DMS153 treated with DMSO at 0.1 percent for 48 hours (cell line): ENCODE measurements at regions not wholly inside any gene's neighbourhood (a gene's known extent, or its start where the extent isn't known, plus 50 kb on each side); places are given as distances from the start of the nearest gene placed in this dataset.
"Not testable (repeated sequence)": the region's sequence is repeated elsewhere in the genome, so short reads cannot be mapped to it uniquely, and the experiment has no call there.

Experiments used
- DNase-seq: peaks from one replicate; lab custom pipeline; 2025; ENCODE audit not compliant: unreplicated experiment; lab: John Stamatoyannopoulos, UW

- no peak for DNase-seq
Observed at GRCh38 chr10:18866852-18867251, 181.7 kb upstream of the MALRD1 start.

DNA sequence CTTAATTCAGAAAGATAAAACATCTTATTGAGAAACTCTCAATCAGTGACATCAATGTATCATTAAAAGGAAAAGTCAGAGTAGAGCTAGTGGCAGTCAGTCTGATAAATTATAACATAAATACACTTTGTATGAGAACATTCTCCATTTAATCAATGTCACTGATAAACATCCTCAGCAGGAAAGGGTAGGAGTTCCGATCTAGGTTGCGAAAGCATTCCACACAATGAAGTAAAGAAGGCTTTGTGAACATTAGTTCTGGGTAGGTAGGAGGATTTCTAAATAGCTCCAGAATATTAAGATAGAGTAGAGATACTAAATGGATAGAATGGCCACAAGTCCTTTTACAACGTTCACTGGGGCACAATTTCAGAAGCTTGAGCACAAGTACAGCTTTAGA is 179.7 kb upstream of the MALRD1 start:
- no peak for DNase-seq

DNA sequence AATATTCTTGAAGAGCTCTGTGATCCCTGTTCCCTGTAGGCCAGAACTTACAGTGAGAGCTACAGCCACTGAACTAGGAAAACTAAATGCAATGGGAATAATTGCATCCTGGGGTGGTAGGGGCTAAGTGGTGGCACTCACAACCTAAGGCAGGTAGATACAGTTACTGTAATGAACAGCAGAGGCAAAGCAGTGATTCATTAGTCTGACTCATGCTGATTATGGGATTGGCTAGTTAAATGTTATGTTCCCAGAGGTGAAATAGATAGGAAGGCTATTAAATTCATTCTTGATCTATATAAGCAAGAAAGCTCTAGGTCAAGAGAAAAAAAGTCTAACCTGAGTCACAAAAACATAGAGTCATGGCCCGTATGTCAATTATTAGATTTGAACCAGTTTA is 173.1 kb upstream of the MALRD1 start:
- DNase-seq = no peak

GRCh38 chr10:18879284-18879683 is 169.3 kb upstream of the MALRD1 start:
- no peak for DNase-seq

DNA sequence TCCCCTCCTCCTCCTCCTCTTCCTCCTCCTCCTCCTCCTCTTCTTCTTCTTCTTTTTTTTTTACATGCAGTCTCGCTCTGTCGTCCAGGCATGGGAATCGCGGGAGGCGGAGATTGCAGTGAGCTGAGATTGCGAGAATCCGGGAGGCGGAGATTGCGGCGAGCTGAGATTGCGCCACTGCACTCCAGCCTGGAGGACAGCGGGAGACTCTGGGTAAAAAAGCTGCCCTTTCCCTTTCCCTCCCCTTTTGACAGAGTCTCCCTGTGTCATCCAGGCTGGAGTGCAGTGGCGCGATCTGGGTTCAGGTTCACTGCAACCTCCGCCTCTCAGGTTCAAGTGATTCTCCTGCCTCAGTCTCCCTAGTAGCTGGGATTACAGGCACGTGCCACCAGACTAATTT is 168.1 kb upstream of the MALRD1 start:
- no peak for DNase-seq

DNA sequence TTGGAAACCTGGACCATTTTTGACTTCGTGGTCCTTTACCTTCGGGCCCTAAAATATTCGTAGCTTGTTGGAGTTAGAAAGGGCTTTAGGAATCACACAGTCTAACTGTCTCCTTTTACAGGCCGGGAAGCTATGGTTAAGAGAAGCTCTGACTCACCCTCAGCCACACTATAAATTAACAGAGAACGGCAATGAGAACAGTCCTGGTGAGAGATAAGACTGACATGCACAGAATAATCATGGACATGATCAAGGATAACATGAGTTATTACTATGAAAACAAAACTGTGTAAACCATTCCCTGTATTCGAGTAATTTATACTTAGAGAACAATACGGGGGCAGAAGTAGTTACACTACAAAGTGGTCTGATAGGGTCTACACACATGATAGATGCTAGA is 162.5 kb upstream of the MALRD1 start:
- DNase-seq = no peak

GRCh38 chr10:18906636-18907035 is 142.0 kb upstream of the MALRD1 start:
- no peak for DNase-seq

- not testable (repeated sequence) for DNase-seq
Observed at GRCh38 chr10:18917431-18917830, 131.2 kb upstream of the MALRD1 start.

DNA sequence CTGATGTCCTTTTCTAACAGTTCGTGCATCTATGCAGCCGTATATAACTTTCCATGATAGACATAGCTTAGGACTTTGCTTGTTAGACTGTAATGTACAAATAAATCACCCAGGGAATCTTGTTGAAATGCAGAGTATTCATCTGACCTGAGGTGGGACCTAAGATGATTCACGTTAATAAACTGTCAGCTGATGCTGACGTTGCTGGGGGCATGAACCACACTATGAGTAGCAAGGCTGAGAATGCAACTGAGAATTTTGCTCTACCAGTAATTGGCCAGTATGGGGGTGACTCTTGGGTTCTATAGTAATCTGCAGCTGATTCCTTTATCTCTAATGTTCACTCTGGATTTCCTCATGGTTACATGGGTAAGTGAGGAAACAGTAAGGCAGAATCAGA is 130.1 kb upstream of the MALRD1 start:
- no peak for DNase-seq

DNA sequence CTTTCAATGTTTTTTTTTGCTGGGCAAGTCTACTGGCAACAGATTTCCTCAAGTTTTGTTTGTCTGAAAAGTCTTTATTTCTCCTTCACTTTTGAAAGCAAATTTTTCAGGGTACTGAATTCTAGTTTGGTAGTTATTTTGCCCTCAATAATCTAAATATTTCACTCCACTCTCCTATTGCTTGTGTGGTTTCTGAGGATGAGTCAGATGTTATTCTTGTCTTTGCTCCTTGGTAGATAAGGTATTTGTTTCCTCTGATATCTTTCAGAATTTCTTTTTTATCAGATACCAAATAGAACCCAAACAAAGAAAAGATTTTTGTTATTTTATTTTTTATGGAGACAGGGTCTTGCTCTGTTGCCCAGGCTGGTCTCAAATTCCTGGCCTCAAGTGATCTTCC is 99.2 kb upstream of the MALRD1 start:
- DNase-seq = no peak

DNA sequence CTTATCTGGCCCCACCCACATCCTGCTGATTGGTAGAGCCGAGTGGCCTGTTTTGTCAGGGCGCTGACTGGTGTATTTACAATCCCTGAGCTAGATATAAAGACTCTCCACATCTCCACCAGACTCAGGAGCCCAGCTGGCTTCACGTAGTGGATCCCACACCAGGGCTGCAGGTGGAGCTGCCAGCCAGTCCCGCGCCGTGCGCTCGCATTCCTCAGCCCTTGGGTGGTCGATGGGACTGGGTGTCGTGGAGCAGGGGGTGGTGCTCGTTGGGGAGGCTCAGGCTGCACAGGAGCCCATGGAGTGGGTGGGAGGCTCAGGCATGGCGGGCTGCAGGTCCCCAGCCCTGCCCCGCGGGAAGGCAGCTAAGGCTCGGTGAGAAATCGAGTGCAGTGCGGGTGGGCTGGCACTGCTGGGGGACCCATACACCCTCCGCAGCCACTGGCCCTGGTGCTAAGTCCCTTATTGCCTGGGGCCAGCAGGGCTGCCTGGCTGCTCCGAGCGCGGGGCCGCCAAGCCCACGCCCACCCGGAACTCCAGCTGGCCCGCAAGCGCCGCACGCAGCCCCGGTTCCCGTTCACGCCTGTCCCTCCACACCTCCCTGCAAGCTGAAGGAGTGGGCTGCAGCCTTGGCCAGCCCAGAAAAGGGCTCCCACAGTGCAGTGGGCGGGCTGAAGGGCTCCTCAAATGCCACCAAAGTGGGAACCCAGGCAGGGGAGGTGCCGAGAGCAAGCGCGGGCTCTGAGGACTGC is 97.4 kb upstream of the MALRD1 start:
- DNase-seq = not testable (repeated sequence)

GRCh38 chr10:18955061-18955460 is 93.5 kb upstream of the MALRD1 start:
- no peak for DNase-seq

- no peak for DNase-seq
Observed at GRCh38 chr10:18959369-18959768, 89.2 kb upstream of the MALRD1 start.

- no peak for DNase-seq
Observed at GRCh38 chr10:18960466-18961079, 88.0 kb upstream of the MALRD1 start.

DNA sequence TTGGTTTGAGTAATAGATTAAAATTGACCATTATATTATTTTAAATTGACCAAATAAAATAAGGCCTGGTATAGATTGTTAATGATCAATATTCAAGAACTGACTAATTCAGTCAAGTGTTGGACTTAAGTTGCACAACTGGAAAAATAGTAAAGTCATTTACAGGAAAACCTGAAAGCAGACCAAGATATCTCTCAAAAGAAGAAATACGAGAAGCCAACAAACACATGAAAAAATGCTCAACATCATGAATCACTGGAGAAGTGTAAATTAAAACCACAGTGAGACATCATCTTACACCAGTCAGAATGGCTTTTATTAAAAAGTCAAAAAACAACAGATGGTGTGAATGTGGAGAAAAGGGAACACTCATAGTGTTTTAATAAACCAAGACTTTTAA is 80.4 kb upstream of the MALRD1 start:
- DNase-seq = no peak

- no peak for DNase-seq
Observed at GRCh38 chr10:18976696-18977251, 71.8 kb upstream of the MALRD1 start.

DNA sequence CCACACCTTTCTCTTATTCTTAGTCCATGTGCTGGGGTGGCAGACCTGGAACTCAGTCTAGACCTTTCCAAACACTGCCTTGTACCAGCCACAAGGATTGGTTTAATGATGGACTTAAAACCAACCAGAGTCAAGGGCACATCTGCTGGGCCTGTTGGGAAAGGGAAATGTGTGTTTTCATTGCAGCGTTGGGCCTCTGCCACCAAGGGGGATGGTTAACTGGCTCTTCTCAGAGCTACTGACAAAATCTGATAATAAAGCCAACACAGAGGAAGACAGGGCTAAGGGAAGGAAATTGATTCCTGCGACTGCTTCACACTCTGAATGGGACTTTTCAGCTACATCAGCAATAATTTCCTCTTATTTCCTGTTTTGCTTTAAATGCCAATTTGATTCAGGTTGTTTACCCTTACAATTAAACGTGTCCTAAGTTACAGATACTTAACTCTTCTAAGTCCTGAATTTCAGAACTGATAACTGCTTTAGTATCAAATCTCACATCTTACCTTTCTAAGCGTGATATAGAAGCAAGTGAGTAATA is 68.4 kb upstream of the MALRD1 start:
- no peak for DNase-seq

DNA sequence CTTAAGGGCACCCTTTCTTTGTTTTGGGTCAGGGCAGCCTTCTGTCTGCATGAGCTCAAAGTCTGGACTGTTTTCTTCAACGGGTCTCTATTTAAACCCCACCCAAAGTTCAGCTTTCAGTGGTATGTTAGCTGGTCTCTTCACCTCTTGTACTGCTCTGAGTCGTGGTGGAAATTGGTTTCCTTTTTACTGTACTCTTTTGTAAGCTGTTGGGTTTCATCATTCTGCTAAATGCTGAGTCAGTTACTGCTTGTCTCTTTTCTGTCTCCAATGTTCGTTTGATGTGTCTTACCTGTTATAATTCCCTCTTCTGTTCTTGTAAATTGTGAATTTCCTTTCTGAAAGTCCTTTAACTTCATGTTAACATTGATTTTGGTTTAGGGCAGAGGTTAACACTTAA is 64.1 kb upstream of the MALRD1 start:
- DNase-seq = no peak

DNA sequence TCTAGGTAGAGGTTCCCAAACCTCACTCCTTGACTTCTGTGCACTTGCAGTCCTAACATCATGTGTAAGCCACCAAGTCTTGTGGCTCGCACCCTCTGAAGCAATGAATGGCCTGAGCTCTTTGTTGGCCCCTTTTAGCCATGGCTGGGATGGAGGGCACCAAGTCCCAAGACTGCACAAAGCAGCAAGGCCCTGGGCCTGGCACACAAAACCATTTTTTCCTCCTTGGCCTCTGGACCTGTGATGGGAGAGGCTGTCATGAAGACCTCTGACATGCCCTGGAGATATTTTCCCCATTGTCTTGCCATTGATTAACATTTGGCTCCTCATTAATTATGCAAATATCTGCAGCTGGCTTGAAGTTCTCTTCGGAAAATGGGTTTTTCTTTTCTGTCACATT is 60.3 kb upstream of the MALRD1 start:
- DNase-seq = no peak
